Chondrocyte (in vitro differentiated cells): ENCODE measurements at regions not wholly inside any gene's neighbourhood (a gene's known extent, or its start where the extent isn't known, plus 50 kb on each side); places are given as distances from the start of the nearest gene placed in this dataset.
"Not testable (repeated sequence)": the region's sequence is repeated elsewhere in the genome, so short reads cannot be mapped to it uniquely, and the experiment has no call there.

ENCODE experiments used
- DNase-seq: peaks from one replicate; pipeline ENCODE4 v3.0.0; 2021; ENCODE audit warnings: mixed read lengths, low spot score
- H3K27ac Mint-ChIP-seq: one replicate; pipeline ENCODE4 v1.8.0; 2021; ENCODE audit warnings: mild to moderate bottlenecking, moderate library complexity, mixed read lengths; ENCODE audit not compliant: unreplicated experiment
- H3K27me3 Mint-ChIP-seq: 2 replicates; pipeline ENCODE4 v1.8.0; 2021; ENCODE audit warnings: low read depth, mixed read lengths
- H3K36me3 Mint-ChIP-seq: 2 replicates; pipeline ENCODE4 v1.8.0; 2021; ENCODE audit warnings: low read depth, mixed read lengths
- H3K4me1 Mint-ChIP-seq: 2 replicates; pipeline ENCODE4 v1.8.0; 2021; ENCODE audit warnings: low read depth, mild to moderate bottlenecking, mixed read lengths
- H3K4me3 Mint-ChIP-seq: one replicate; pipeline ENCODE4 v1.8.0; 2021; ENCODE audit warnings: mild to moderate bottlenecking, moderate library complexity, mixed read lengths; ENCODE audit not compliant: unreplicated experiment
- H3K9me3 Mint-ChIP-seq: 2 replicates; pipeline ENCODE4 v1.8.0; 2021; ENCODE audit warnings: low read depth, mixed read lengths
- TF ChIP-seq, protein P1 (sequence below): fragments of 200-600 bp; sonication (generic); IDR thresholded peaks from 2 replicates; pipeline ENCODE4 v1.5.0; 2021; ENCODE audit warnings: antibody characterized with exemption, mild to moderate bottlenecking, moderate library complexity

DNA sequence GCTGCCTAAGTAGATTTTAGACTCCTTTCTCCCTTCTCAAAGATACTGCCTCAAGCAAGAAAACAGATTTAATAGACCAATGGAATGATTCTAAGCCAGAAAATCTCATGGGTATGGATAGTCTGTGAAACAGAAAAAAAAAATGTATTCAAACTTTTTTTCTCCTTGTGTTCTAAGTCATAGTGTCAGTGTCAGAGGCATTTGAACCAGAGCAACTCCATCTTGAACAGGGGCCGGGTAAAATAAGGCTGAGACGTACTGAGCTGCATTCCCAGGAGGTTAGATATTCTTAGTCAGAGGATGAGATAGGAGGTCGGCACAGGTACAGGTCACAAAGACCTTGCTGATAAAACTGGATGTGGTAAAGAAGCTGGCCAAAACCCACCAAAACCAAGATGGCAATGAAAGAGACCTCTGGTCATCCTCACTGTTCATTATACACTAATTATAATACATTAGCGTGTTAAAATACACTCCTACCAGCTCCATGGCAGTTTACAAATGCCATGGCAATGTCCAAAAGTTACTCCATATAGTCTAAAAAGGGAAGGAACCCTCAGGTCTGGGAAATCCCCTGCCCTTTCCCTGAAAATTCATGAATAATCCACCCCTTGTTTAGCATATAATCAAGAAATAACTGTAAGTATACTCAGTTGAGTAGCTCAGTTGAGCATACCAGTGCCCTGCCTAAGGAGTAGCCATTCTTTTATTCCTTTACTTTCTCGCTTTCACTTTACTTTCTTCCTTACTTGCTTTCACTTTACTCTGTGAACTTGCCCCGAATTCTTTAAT is 72.8 kb upstream of the GOLGA8B start:
- Mint-ChIP-seq H3K4me1 (no peaks in the 10 kb centered on the region), H3K4me3 (no peak overlapping the region), H3K9me3 (no peaks in the 10 kb centered on the region), H3K27ac (no peak overlapping the region), H3K27me3 (peaks cover 37% of the 10 kb centered on the region), H3K36me3 (no peaks in the 10 kb centered on the region)
- TF ChIP-seq, protein P1, sequence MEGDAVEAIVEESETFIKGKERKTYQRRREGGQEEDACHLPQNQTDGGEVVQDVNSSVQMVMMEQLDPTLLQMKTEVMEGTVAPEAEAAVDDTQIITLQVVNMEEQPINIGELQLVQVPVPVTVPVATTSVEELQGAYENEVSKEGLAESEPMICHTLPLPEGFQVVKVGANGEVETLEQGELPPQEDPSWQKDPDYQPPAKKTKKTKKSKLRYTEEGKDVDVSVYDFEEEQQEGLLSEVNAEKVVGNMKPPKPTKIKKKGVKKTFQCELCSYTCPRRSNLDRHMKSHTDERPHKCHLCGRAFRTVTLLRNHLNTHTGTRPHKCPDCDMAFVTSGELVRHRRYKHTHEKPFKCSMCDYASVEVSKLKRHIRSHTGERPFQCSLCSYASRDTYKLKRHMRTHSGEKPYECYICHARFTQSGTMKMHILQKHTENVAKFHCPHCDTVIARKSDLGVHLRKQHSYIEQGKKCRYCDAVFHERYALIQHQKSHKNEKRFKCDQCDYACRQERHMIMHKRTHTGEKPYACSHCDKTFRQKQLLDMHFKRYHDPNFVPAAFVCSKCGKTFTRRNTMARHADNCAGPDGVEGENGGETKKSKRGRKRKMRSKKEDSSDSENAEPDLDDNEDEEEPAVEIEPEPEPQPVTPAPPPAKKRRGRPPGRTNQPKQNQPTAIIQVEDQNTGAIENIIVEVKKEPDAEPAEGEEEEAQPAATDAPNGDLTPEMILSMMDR, result no peak
- no peak for DNase-seq

DNA sequence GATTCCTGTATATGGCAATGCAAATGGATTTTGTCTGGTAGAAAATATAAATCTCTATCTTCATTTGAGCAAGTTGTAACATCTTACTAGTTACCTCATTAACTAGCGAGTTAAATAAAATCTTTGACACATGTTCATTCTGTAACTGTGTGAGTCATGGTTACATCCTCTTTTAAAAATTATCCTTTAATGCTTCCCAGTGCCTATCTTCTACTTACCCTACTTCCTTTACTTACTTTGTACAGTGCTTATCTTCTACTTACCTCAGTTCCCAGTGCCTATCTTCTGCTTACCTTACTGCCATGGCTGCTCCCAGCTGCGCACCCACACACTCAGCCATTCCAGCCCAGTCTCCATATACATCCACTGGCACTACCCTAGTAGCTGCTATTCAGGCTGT is 71.9 kb upstream of the GOLGA8B start:
- DNase-seq, result no peak
- no peak overlapping the region for H3K4me3 Mint-ChIP-seq
- H3K36me3 Mint-ChIP-seq, result no peaks in the 10 kb centered on the region
- no peaks in the 10 kb centered on the region for H3K9me3 Mint-ChIP-seq
- no peak overlapping the region for H3K27ac Mint-ChIP-seq
- TF ChIP-seq, protein P1, result no peak
- no peaks in the 10 kb centered on the region for H3K4me1 Mint-ChIP-seq
- H3K27me3 Mint-ChIP-seq, result peaks cover 35% of the 10 kb centered on the region

DNA sequence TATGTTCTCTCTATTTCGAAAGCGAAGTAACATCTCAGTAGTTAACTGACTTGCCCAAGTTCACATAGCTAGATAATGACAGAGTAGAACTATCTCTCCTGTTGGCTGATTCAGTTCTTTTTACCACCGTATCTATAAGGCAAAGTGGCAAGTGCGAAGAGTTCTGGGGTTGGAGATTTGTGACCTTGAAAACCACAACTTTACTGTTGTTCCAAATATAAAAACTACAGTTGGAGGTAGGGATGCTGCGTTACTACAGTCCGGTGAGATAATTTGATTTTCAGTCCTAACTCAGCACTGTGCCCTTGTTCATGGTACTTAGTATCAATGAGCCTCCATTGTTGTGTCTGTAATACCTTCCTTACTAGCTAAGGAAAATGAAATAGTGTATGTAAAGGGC is 71.2 kb upstream of the GOLGA8B start:
- Mint-ChIP-seq H3K4me3 (no peak overlapping the region), H3K36me3 (no peaks in the 10 kb centered on the region), H3K9me3 (no peaks in the 10 kb centered on the region), H3K27me3 (peaks cover 29% of the 10 kb centered on the region), H3K27ac (no peak overlapping the region), H3K4me1 (no peaks in the 10 kb centered on the region)
- TF ChIP-seq, protein P1, result no peak
- DNase-seq, result no peak

DNA sequence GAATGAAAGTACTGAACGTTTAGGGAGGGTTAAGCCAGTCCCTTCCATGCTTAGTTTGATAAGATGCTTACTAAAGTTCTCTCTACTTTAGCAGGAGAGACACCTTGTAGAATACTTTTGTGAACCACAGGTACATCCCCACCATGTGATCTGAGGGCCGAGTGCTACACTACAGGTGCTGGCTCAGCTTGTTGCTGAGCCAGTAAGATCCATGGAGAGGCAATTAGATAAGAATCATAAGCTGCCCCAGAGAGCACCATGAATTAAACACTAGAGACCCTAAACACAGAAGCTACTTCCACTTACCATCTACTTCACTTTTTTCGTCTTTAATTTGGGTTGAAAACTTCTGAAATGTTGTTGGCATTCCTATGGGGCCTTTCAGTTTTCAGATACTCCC is 70.5 kb upstream of the GOLGA8B start:
- H3K9me3 Mint-ChIP-seq, result no peaks in the 10 kb centered on the region

DNA sequence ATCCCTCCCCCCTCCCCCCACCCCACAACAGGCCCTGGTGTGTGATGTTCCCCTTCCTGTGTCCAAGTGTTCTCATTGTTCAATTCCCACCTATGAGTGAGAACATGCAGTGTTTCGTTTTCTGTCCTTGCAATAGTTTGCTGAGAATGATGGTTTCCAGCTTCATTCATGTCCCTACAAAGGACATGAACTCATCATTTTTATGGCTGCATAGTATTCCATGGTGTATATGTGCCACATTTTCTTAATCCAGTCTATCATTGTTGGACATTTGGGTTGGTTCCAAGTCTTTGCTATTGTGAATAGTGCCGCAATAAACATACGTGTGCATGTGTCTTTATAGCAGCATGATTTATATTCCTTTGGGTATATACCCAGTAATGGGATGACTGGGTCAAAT is 69.9 kb upstream of the GOLGA8B start:
- not testable (repeated sequence) for H3K27ac Mint-ChIP-seq, DNase-seq, H3K9me3 Mint-ChIP-seq, H3K4me3 Mint-ChIP-seq, H3K36me3 Mint-ChIP-seq, H3K4me1 Mint-ChIP-seq
- peaks cover 23% of the 10 kb centered on the region for H3K27me3 Mint-ChIP-seq

More for the DNA sequence above, 70.5 kb upstream of the GOLGA8B start:
- no peak for DNase-seq
- TF ChIP-seq, protein P1, result no peak
- H3K27ac Mint-ChIP-seq, result no peak overlapping the region
- H3K4me3 Mint-ChIP-seq, result no peak overlapping the region
- H3K27me3 Mint-ChIP-seq, result peaks cover 23% of the 10 kb centered on the region
- no peaks in the 10 kb centered on the region for H3K36me3 Mint-ChIP-seq
- H3K4me1 Mint-ChIP-seq, result no peaks in the 10 kb centered on the region

DNA sequence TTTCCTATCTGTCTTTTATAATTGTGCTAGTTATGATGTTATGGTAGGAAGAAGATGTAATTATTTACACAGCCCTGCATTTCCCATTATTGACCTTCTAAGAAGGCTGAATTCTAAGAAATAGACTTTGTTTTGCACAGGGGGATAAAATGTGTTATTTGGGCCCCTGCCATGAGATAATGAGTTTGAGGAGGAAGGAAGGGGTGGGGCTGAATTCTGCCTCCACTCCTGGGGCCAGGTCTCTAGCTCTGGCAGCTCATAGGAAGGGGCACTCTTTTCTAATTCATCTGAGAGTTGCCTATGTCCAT is 69.2 kb upstream of the GOLGA8B start:
- H3K9me3 Mint-ChIP-seq, result no peaks in the 10 kb centered on the region
- H3K27ac Mint-ChIP-seq, result no peak overlapping the region
- no peak for DNase-seq
- no peaks in the 10 kb centered on the region for H3K36me3 Mint-ChIP-seq
- TF ChIP-seq, protein P1, result no peak
- H3K4me1 Mint-ChIP-seq, result no peaks in the 10 kb centered on the region
- no peak overlapping the region for H3K4me3 Mint-ChIP-seq
- peaks cover 20% of the 10 kb centered on the region for H3K27me3 Mint-ChIP-seq
